Esophagus muscularis mucosa (tissue), 4 donors: ENCODE measurements at regions not wholly inside any gene's neighbourhood (a gene's known extent, or its start where the extent isn't known, plus 50 kb on each side); places are given as distances from the start of the nearest gene placed in this dataset.

Source experiments
- CTCF ChIP-seq, 3 experiments: fragments of 200-600 bp in 2 of 3; fragments of 450-650 bp in 1 of 3; sonication (generic) in 2 of 3; IDR thresholded peaks; one replicate each; pipeline ENCODE4 v1.5.1; 2017 to 2019; ENCODE audit warnings: antibody characterized with exemption in 3 of 3, mild to moderate bottlenecking in 2 of 3, moderate library complexity in 1 of 3
- EP300 ChIP-seq: sonication (generic); formaldehyde crosslinking; IDR thresholded peaks from one replicate; pipeline ENCODE4 v1.6.1; 2017; ENCODE audit warnings: antibody characterized with exemption
- POLR2A ChIP-seq: fragments of 450-650 bp; IDR thresholded peaks from one replicate; pipeline ENCODE4 v1.6.1; 2017; ENCODE audit warnings: antibody characterized with exemption, moderate library complexity, mild to moderate bottlenecking, low read depth
- POLR2AphosphoS5 ChIP-seq, 2 donors: sonication (generic); formaldehyde crosslinking; IDR thresholded peaks; one replicate each; pipeline ENCODE4 v1.6.1; 2017; ENCODE audit warnings: antibody characterized with exemption in 2 of 2

- TF ChIP-seq POLR2A, result no peak
- TF ChIP-seq CTCF (IDR thresholded peaks at IDR 0.05), result no peak
- TF ChIP-seq POLR2AphosphoS5 (IDR thresholded peaks at IDR 0.05), result no peak
- no peak for TF ChIP-seq EP300
These were observed 136.8 kb downstream of the FASLG start for GRCh38 chr1:172795741-172796140.
